NCI-H510A treated with DMSO at 0.1 percent for 48 hours (cell line): ENCODE measurements at regions not wholly inside any gene's neighbourhood (a gene's known extent, or its start where the extent isn't known, plus 50 kb on each side); places are given as distances from the start of the nearest gene placed in this dataset.
"Not testable (repeated sequence)": the region's sequence is repeated elsewhere in the genome, so short reads cannot be mapped to it uniquely, and the experiment has no call there.

ENCODE experiments used
- DNase-seq: peaks from one replicate; lab custom pipeline; 2025; lab: John Stamatoyannopoulos, UW

- no peak for DNase-seq
Measured at GRCh38 chr2:39581866-39582265, 83.9 kb upstream of the TMEM178A start.

- DNase-seq = no peak
Measured at GRCh38 chr2:39583213-39583612, 82.5 kb upstream of the TMEM178A start.

GRCh38 chr2:39583781-39584180, 81.9 kb upstream of the TMEM178A start:
- DNase-seq = no peak

- no peak for DNase-seq
Measured at GRCh38 chr2:39584283-39584965, 81.3 kb upstream of the TMEM178A start.

GRCh38 chr2:39585531-39585930, 80.2 kb upstream of the TMEM178A start:
- not testable (repeated sequence) for DNase-seq

GRCh38 chr2:39587168-39587567, 78.5 kb upstream of the TMEM178A start:
- DNase-seq = no peak

GRCh38 chr2:39587641-39588040, 78.1 kb upstream of the TMEM178A start:
- no peak for DNase-seq

- no peak for DNase-seq
Measured at GRCh38 chr2:39593439-39594393, 72.0 kb upstream of the TMEM178A start.

GRCh38 chr2:39595116-39595515, 70.6 kb upstream of the TMEM178A start:
- DNase-seq = no peak

GRCh38 chr2:39597314-39597713, 68.4 kb upstream of the TMEM178A start:
- DNase-seq = no peak

- no peak for DNase-seq
Measured at GRCh38 chr2:39602616-39603015, 63.1 kb upstream of the TMEM178A start.

- no peak for DNase-seq
Measured at GRCh38 chr2:39603436-39603835, 62.3 kb upstream of the TMEM178A start.

- no peak for DNase-seq
Measured at GRCh38 chr2:39604866-39605265, 60.9 kb upstream of the TMEM178A start.

- DNase-seq = no peak
Measured at GRCh38 chr2:39606585-39606984, 59.1 kb upstream of the TMEM178A start.

- DNase-seq = no peak
Measured at GRCh38 chr2:39607538-39608262, 58.0 kb upstream of the TMEM178A start.

- DNase-seq = no peak
Measured at GRCh38 chr2:39608263-39608575, 57.5 kb upstream of the TMEM178A start.

- no peak for DNase-seq
Measured at GRCh38 chr2:39608686-39609441, 56.9 kb upstream of the TMEM178A start.

- no peak for DNase-seq
Measured at GRCh38 chr2:39609917-39610316, 55.8 kb upstream of the TMEM178A start.

GRCh38 chr2:39615675-39616074, 50.0 kb upstream of the TMEM178A start:
- DNase-seq = no peak
